ENCODE measurements at regions not wholly inside any gene's neighbourhood (a gene's known extent, or its start where the extent isn't known, plus 50 kb on each side); places are given as distances from the start of the nearest gene placed in this dataset.
"Not testable (repeated sequence)": the region's sequence is repeated elsewhere in the genome, so short reads cannot be mapped to it uniquely, and the experiment has no call there.

DNA sequence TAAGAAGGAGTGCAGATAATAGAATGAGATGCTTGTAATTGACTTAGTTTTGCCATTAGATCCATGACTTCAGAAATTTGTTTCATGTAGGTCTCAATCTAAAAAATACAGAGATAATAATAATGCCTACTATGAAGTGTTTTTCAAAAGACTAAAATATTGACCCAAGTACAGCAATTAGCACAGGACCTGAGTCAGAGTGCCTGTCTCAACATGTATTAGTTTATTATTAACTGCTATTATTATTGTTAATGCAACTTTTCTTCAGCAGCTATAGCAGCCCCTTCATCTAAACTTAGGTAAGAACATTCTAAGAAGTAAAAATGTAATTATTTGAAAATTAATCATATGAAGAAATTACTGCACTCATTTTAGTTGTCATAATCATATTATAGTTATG, 82.9 kb upstream of the HGF start:
- no peak for DNase-seq (ENCODE audit: low spot score)
- TF ChIP-seq, protein P1, sequence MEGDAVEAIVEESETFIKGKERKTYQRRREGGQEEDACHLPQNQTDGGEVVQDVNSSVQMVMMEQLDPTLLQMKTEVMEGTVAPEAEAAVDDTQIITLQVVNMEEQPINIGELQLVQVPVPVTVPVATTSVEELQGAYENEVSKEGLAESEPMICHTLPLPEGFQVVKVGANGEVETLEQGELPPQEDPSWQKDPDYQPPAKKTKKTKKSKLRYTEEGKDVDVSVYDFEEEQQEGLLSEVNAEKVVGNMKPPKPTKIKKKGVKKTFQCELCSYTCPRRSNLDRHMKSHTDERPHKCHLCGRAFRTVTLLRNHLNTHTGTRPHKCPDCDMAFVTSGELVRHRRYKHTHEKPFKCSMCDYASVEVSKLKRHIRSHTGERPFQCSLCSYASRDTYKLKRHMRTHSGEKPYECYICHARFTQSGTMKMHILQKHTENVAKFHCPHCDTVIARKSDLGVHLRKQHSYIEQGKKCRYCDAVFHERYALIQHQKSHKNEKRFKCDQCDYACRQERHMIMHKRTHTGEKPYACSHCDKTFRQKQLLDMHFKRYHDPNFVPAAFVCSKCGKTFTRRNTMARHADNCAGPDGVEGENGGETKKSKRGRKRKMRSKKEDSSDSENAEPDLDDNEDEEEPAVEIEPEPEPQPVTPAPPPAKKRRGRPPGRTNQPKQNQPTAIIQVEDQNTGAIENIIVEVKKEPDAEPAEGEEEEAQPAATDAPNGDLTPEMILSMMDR (IDR thresholded peaks at IDR 0.05; ENCODE audit: extremely low read depth, missing control alignments) = no peak

DNA sequence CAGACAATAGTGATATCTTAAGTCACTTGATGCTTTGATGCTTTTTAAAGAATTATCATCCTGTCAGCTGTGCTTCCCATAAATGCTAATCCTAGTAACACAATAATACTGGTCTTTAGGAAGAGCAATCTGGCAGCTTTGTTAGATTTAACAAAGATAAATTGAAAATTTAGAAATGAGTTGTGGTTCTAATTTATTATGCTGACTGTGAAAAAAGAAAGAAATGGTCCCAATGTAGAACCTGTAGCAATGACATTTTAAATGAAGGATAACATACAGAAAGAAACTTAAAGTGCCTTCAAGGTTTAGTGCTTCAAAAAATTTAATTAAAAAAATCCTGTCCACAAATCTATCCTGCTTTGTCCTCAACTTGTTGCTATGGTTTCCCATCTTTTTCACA, 81.6 kb upstream of the HGF start:
- no peak for DNase-seq (ENCODE audit: low spot score)
- TF ChIP-seq, protein P1 (IDR thresholded peaks at IDR 0.05; ENCODE audit: extremely low read depth, missing control alignments) = no peak

DNA sequence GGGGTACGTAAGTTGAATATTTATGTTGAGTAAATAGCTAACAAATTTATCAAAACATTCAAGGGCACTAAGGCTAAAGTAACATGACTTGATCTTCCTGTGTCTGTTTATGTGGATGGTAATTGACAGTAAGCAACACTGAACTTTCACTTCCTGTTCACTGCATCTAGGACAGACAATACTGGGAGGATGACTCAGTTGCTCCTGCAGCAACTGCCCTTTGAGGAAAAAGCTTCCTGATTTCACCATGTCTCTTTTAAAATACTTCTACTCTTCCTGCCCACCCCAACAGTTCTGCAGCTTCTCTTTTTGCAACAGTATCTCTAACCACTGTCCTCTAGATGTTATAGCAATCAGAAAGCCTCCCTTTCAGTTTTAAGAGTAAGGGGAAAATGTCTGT, 76.6 kb upstream of the HGF start:
- DNase-seq (ENCODE audit: low spot score) = no peak
- TF ChIP-seq, protein P1 (IDR thresholded peaks at IDR 0.05; ENCODE audit: extremely low read depth, missing control alignments) = no peak

DNA sequence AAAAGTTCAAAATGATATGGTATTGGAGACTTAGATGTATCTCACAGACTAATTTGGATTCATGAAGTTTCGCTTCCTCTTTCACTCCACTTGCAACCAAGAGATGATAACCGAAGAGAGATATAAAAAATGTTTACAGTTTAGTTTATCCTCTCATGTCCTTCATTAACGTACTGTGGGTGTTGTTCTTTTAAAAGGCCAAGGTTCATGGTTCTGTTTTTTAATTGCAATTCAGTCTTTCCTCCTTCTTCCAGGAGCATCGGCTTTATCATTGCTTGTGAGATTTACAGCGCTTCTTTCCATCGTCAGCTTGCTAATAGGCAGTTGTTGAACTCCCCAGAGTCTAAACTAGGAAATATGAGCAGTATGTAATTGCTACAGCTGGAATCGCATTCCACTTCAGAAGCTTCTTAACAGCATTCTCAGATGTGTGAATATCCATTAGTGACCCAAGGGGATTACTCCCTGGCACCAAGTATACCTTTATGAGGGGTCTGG, 75.9 kb upstream of the HGF start:
- peak; percentile 8 for DNase-seq (ENCODE audit: low spot score)
- TF ChIP-seq, protein P1 (IDR thresholded peaks at IDR 0.05; ENCODE audit: extremely low read depth, missing control alignments) = no peak

DNA sequence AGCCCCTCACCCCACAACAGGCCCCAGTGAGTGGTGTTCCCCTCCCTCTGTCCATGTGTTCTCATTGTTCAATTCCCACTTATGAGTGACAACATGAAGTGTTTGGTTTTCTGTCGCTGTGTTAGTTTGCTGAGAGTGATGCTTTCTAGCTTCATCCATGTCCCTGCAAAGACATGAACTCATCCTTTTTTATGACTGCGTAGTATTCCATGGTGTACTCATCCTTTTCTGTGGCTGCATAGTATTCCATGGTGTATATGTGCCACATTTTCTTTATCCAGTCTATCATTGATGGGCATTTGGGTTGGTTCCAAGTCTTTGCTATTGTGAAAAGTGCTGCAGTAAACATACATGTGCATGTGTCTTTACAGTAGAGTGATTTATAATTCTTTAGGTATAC, 73.8 kb upstream of the HGF start:
- DNase-seq (ENCODE audit: low spot score) = not testable (repeated sequence)

DNA sequence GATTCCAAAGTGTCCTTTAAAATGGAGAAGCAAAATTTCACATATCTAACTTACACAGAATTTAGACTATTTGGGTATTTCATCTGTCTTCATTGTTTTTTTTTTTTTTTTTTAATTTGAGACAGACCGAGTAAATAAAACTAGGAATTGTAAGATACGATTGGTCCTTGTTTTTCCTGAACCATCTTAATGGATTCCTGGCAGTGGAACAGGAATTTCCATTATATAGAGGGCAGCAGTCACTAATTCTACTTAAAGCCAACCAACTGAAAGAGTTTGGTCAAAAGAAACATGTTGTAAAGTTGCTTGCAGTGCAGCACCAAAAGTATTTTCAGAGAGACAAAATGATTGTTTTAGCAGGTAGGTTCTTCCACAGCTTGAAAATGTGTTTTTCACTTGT, 72.5 kb upstream of the HGF start:
- DNase-seq (ENCODE audit: low spot score) = no peak
- TF ChIP-seq, protein P1 (IDR thresholded peaks at IDR 0.05; ENCODE audit: extremely low read depth, missing control alignments) = no peak

DNA sequence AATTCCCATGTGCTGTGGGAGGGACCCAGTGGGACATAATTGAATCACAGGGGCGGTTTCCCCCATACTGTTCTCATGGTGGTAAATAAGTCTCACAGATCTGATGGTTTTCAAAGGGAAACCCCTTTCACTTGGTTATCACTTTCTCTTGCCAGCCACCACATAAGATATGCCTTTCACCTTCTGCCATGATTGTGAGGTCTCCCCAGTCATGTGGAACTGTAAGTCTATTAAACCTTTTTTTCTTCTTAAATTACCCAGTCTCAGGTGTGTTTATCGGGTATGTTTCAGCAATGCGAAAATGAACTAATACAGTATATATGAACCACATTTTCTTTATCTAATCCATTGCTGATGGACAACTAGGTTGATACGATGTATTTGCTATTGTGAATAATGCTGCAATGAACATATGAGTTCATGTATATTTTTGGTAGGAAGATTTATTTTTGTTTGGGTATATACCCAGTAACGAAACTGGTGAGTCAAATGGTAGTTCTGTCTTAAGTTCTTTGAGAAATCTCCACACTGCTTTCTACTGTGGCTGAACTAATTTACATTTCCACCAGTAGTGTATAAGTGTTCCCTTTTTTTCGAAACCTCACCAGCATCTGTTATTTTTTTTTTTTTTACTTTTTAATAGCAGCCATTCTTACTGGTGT, 70.0 kb upstream of the HGF start:
- no peak for DNase-seq (ENCODE audit: low spot score)
- TF ChIP-seq, protein P1 (IDR thresholded peaks at IDR 0.05; ENCODE audit: extremely low read depth, missing control alignments) = no peak

DNA sequence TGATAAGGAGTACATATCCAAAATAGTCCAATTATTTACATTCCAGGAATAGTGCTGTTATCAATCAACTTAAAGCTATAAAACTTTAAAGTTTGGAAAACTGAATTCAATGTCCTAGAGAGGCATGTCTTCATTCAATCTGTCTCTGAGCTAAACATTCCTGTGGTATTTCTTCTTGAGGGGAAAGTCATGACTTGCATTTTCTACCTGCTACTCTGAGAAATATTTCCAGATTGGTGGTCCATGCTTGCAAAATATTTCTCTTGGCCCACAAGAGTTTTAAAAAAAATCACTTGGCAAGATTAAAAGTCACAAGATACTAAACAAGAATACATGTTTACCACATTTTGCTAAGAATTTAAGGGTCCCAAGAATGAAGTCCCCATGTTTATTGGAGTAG, 63.6 kb upstream of the HGF start:
- no peak for DNase-seq (ENCODE audit: low spot score)
- TF ChIP-seq, protein P1 (IDR thresholded peaks at IDR 0.05; ENCODE audit: extremely low read depth, missing control alignments) = no peak
